A172 (cell line): ENCODE measurements at regions not wholly inside any gene's neighbourhood (a gene's known extent, or its start where the extent isn't known, plus 50 kb on each side); places are given as distances from the start of the nearest gene placed in this dataset.

Experiments
- DNase-seq: peaks from one replicate; pipeline ENCODE4 v3.0.0-alpha.2; 2015; ENCODE audit warnings: low spot score

DNA sequence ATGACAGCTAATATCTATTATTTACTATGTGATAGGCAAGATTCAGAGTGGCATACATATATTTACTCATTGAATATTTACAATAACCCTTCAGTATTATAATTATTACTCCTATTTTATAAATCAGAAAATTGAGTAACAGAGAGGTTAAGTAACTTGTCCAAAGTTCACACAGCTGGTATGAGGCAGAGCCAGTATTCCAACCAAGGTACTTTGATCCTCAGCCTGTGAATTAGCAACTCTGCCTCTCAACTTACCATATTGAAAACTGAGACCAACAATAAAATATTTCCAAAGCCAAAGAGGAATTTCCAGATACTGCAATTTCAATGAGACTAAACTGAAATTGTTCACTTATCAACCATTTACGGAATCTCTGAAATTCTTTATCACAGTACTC, 67.9 kb upstream of the TSLP start:
- DNase-seq = no peak

DNA sequence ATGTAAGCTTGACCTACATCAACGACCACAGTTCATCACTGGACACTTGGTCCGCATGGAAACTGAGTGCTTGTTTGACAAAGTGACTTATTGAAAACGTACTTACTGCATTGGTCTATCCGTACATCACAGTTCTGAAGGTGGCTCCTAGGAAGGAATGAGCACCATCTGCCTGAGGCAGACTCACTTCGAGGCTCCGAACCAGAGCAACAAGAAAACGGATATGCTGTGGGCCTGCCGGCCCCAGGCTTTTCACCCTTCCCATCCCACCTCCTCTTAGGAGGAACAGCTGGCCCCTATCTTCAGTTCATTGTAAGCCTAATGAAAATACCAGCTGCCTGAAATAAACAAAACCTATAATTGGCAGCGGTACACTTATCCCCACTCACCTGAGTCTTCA, 67.2 kb upstream of the TSLP start:
- DNase-seq = no peak

DNA sequence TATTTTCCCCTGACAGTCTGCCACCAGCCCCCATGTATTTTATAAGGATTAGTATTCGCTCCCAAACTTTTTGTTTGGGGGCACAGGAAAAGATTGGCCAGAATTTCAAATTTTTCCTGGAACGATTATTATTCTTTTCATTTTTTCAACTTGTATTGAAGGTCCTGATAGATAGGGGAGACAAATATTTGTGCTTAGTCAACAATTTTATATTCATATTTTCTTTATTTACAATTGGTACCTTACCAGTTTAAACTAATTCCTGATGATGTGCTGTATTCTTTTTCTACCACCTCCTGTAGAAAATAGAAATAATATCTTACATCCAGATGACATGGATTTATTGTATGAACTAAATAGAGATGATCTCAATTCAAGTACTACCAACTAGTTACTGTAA, 60.7 kb upstream of the TSLP start:
- DNase-seq = no peak

DNA sequence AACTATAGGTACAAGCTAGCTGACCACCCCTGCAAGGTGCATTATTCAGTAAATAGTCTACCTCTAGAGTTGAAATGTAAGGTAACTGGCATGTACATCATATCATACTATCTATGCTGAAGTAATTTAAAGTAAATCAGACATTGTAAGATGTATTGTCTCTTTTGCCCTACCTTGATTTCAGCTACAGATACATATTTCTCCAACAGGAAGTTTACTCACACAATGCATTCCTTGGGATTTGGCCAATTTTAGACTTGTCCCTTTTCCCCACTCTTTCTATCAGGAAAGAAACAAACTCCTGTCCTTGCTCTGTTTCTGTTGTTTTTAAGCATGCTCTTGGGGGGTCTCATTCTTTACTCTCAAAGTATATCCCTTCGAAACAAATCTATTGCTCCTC, 58.5 kb upstream of the TSLP start:
- no peak for DNase-seq

DNA sequence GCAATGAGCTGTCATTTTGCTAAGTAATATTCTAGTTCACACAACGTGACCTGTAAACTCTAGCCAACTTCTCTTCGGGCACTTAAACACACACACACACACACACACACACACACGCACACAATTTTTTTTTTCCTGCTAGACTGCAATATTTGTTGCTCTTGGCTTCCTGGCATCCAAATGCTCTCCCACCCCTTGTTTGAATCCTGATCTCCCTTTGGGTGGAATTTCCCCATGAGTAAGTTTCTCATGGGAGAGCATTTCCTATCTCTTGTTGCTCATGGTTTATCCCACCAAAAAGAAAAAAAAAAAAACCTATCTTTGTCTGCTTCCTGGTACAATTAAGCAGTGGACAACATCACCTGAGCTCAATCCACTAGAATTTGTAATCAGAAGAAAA, 54.7 kb upstream of the TSLP start:
- DNase-seq = no peak

DNA sequence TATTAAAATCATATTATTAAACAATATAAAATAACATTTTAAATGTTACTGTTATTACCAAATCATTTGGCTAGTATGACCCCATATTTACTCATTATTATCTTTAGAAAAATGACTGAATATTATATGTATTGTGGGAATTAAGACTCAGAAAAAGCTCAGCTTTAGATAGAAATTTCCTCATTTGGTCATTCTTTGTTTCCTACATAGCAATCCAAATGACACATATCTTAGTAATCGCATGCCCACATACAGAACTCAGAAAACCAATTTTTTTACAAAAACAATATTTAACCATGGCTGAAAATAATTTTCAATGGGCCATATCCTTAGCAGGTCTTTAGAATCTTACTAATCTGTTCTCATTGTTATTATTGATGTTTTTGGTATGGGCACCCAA, 53.8 kb upstream of the TSLP start:
- no peak for DNase-seq
